ENCODE measurements at regions not wholly inside any gene's neighbourhood (a gene's known extent, or its start where the extent isn't known, plus 50 kb on each side); places are given as distances from the start of the nearest gene placed in this dataset.

DNA sequence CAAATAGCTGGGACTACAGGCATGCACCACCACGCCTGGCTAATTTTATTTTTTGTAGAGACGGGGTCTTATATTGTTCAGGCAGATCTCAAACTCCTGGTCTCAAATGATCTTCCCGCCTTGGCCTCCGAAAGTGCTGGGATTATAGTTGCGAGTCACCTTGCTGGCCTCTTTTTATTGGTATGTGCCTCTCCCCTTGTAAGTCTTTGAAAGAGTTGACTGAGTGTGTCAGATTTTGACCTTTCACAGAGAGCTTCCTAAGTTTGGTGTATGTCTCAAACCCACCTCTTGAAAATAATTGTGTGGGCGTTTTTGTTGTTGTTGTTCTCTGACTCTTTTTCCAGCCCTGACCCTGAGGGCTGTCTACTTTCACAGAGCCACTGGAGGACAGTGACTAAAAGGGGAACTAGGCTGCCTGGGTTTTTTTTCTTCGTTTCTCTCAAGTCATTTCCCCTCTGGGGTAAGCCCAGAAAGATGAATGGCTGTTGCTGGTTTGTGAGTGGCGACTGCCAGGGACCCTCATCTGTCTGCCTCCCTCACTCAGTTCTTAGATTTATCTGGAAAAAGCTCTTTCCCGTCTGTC lies 262.8 kb downstream of the ZEB1 start:
- 79 to 89% methylated on average over 6 of the region's 9 CpGs for WGBS, 2 experiments (ENCODE audit: insufficient coverage in 2 of 2)

DNA sequence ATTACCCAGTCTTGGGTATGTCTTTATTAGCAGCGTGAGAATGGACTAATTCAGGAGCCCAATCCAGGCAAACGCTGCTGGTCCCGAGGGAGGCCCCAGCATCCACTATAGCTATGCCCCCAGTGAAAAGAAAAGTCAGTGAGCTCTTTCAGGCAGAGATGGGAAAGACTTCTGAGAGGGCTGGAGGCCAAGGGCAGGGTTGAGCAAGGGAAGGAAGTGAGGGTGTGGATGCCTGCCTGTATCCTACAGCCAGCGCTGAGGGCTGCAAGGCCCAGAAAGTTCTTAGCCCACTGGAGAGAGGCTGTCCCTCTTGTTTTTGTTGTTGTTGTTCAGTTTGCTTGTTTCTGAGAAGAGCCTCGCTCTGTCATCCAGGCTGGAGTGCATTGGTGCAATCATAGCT lies 261.6 kb downstream of the ZEB1 start:
- 92 to 94% methylated on average over 4 to 5 of the region's 5 CpGs for WGBS, 2 experiments (ENCODE audit: insufficient coverage in 2 of 2)
- no peak overlapping the region for H3K27ac ChIP-seq (ENCODE audit: low read depth, low read length, severe bottlenecking)
- no peak overlapping the region for H3K4me3 ChIP-seq (ENCODE audit: extremely low read depth, insufficient read depth, low read length, poor library complexity, severe bottlenecking)
- peaks cover 12% of the 10 kb centered on the region for H3K4me1 ChIP-seq (ENCODE audit: control insufficient read depth, insufficient read depth, low read length, poor library complexity, severe bottlenecking)
- H3K36me3 ChIP-seq (ENCODE audit: control insufficient read depth, insufficient read depth, low read length): no peaks in the 10 kb centered on the region
- peaks cover 9% of the 10 kb centered on the region for H3K9me3 ChIP-seq (ENCODE audit: control insufficient read depth, low read length)

More for the DNA sequence above, 262.8 kb downstream of the ZEB1 start:
- Histone ChIP-seq H3K36me3 (ENCODE audit: control insufficient read depth, insufficient read depth, low read length) (no peaks in the 10 kb centered on the region), H3K27ac (ENCODE audit: low read depth, low read length, severe bottlenecking) (peak overlapping the region; percentile 63), H3K4me3 (ENCODE audit: extremely low read depth, insufficient read depth, low read length, poor library complexity, severe bottlenecking) (no peak overlapping the region), H3K4me1 (ENCODE audit: control insufficient read depth, insufficient read depth, low read length, poor library complexity, severe bottlenecking) (peaks cover 12% of the 10 kb centered on the region), H3K9me3 (ENCODE audit: control insufficient read depth, low read length) (peaks cover 8% of the 10 kb centered on the region)
